ENCODE measurements at regions not wholly inside any gene's neighbourhood (a gene's known extent, or its start where the extent isn't known, plus 50 kb on each side); places are given as distances from the start of the nearest gene placed in this dataset.

- TF ChIP-seq CTCF (IDR thresholded peaks at IDR 0.05) (no peak), MYC (IDR thresholded peaks at IDR 0.05; ENCODE audit: borderline replicate concordance, low read length) (no peak), FOSL2 (IDR thresholded peaks at IDR 0.05) (no peak), FOSL2 (CRISPR knock-in tag; IDR thresholded peaks at IDR 0.05) (no peak), POLR2A (IDR thresholded peaks at IDR 0.05; ENCODE audit: low read length) (no peak), ZFP36 (IDR thresholded peaks at IDR 0.05; ENCODE audit: borderline replicate concordance, partially characterized antibody) (no peak), RAD21 (conservative IDR thresholded peaks at IDR 0.05 in 1 of 2, IDR thresholded peaks at IDR 0.05 in 1 of 2) (no peak), NR3C1 (IDR thresholded peaks at IDR 0.05) (no peak), MAZ (IDR thresholded peaks at IDR 0.05; ENCODE audit: borderline replicate concordance, low read depth, low read length) (no peak), USF2 (IDR thresholded peaks at IDR 0.05) (no peak), BHLHE40 (IDR thresholded peaks at IDR 0.05; ENCODE audit: low read depth, low read length) (no peak), BCL3 (IDR thresholded peaks at IDR 0.05) (no peak)
Observed at GRCh38 chr4:133869486-133869885, 332.1 kb downstream of the PABPC4L start.

Measured in A549 (cell line).